ENCODE measurements at regions not wholly inside any gene's neighbourhood (a gene's known extent, or its start where the extent isn't known, plus 50 kb on each side); places are given as distances from the start of the nearest gene placed in this dataset.

- peak overlapping the region; percentile 33 for H3K9ac ChIP-seq (ENCODE audit: low read depth, low read length)
- DNase-seq (peak; percentile 66), ATAC-seq (ENCODE audit: insufficient read depth, low read depth) (peak; percentile 75)
- H3K9me3 ChIP-seq (ENCODE audit: insufficient read depth, low read length, severe bottlenecking), result no peaks in the 10 kb centered on the region
- peak overlapping the region; percentile 81 for H3K27ac ChIP-seq (ENCODE audit: low read length)
- H3K36me3 ChIP-seq (ENCODE audit: insufficient read depth, low read length), result no peaks in the 10 kb centered on the region
- no peaks in the 10 kb centered on the region for H3K27me3 ChIP-seq (ENCODE audit: insufficient read depth, low read length, poor library complexity)
- H3K4me3 ChIP-seq (ENCODE audit: low read depth in 1 of 2, low read length in 2 of 2), result no peak overlapping the region
- no peaks in the 10 kb centered on the region for H4K20me1 ChIP-seq (ENCODE audit: insufficient read depth, low read length)
- H3K4me2 ChIP-seq (ENCODE audit: insufficient read depth, low read length), result peak overlapping the region; percentile 7; the same call in 1 of the 2 replicates
- H3K79me2 ChIP-seq (ENCODE audit: insufficient read depth, low read length), result no peaks in the 10 kb centered on the region
- peaks cover 42% of the 10 kb centered on the region for H3K4me1 ChIP-seq (ENCODE audit: insufficient read depth, low read length)
- 0 out of 2 replicates have a peak overlapping the region, but pooled peaks have one; percentile 1 for H2AFZ ChIP-seq (ENCODE audit: low read depth, low read length)
- TF ChIP-seq EZH2 (IDR thresholded peaks at IDR 0.05; ENCODE audit: borderline replicate concordance, low read depth, low read length, severe bottlenecking) (no peak), CTCF (IDR thresholded peaks at IDR 0.05; ENCODE audit: borderline replicate concordance, extremely low read depth, low read length, poor library complexity, severe bottlenecking) (no peak)
These were observed 231.4 kb upstream of the RTL1 start for GRCh38 chr14:101134851-101135433.

GRCh38 chr14:101135796-101136742 lies 232.5 kb upstream of the RTL1 start:
- Histone ChIP-seq H3K79me2 (ENCODE audit: insufficient read depth, low read length) (no peaks in the 10 kb centered on the region), H2AFZ (ENCODE audit: low read depth, low read length) (peak overlapping the region; percentile 54; the same call in 1 of the 2 replicates), H3K4me3 (ENCODE audit: low read depth in 1 of 2, low read length in 2 of 2) (no peak overlapping the region), H3K9ac (ENCODE audit: low read depth, low read length) (peak overlapping the region; percentile 30; the same call in 1 of the 2 replicates), H3K4me1 (ENCODE audit: insufficient read depth, low read length) (peaks cover 42% of the 10 kb centered on the region), H3K27ac (ENCODE audit: low read length) (peak overlapping the region; percentile 75), H3K9me3 (ENCODE audit: insufficient read depth, low read length, severe bottlenecking) (peaks cover 6% of the 10 kb centered on the region), H3K36me3 (ENCODE audit: insufficient read depth, low read length) (no peaks in the 10 kb centered on the region), H3K27me3 (ENCODE audit: insufficient read depth, low read length, poor library complexity) (no peaks in the 10 kb centered on the region), H3K4me2 (ENCODE audit: insufficient read depth, low read length) (no peak overlapping the region), H4K20me1 (ENCODE audit: insufficient read depth, low read length) (no peaks in the 10 kb centered on the region)
- TF ChIP-seq EZH2 (IDR thresholded peaks at IDR 0.05; ENCODE audit: borderline replicate concordance, low read depth, low read length, severe bottlenecking) (no peak), CTCF (IDR thresholded peaks at IDR 0.05; ENCODE audit: borderline replicate concordance, extremely low read depth, low read length, poor library complexity, severe bottlenecking) (no peak)
- no peak for DNase-seq
- ATAC-seq (ENCODE audit: insufficient read depth, low read depth), result no peak

GRCh38 chr14:101137234-101137633 lies 233.7 kb upstream of the RTL1 start:
- Histone ChIP-seq H4K20me1 (ENCODE audit: insufficient read depth, low read length) (no peaks in the 10 kb centered on the region), H3K4me2 (ENCODE audit: insufficient read depth, low read length) (no peak overlapping the region), H3K9ac (ENCODE audit: low read depth, low read length) (no peak overlapping the region), H3K36me3 (ENCODE audit: insufficient read depth, low read length) (no peaks in the 10 kb centered on the region), H3K9me3 (ENCODE audit: insufficient read depth, low read length, severe bottlenecking) (peaks cover 15% of the 10 kb centered on the region), H3K27ac (ENCODE audit: low read length) (no peak overlapping the region), H3K4me3 (ENCODE audit: low read depth in 1 of 2, low read length in 2 of 2) (no peak overlapping the region), H3K79me2 (ENCODE audit: insufficient read depth, low read length) (no peaks in the 10 kb centered on the region), H2AFZ (ENCODE audit: low read depth, low read length) (no peak overlapping the region), H3K27me3 (ENCODE audit: insufficient read depth, low read length, poor library complexity) (no peaks in the 10 kb centered on the region), H3K4me1 (ENCODE audit: insufficient read depth, low read length) (peaks cover 35% of the 10 kb centered on the region)
- no peak for TF ChIP-seq EZH2 (IDR thresholded peaks at IDR 0.05; ENCODE audit: borderline replicate concordance, low read depth, low read length, severe bottlenecking)
- TF ChIP-seq CTCF (IDR thresholded peaks at IDR 0.05; ENCODE audit: borderline replicate concordance, extremely low read depth, low read length, poor library complexity, severe bottlenecking), result no peak
- DNase-seq (no peak), ATAC-seq (ENCODE audit: insufficient read depth, low read depth) (no peak)
